ENCODE measurements at regions not wholly inside any gene's neighbourhood (a gene's known extent, or its start where the extent isn't known, plus 50 kb on each side); places are given as distances from the start of the nearest gene placed in this dataset.

GRCh38 chr16:60295451-60295850 lies 1561.3 kb upstream of the GOT2 start:
- DNase-seq: no peak
- Histone ChIP-seq H3K27ac (no peak overlapping the region), H3K9me3 (no peaks in the 10 kb centered on the region), H3K4me3 (no peak overlapping the region), H3K36me3 (no peaks in the 10 kb centered on the region), H3K4me1 (no peaks in the 10 kb centered on the region), H3K27me3 (no peaks in the 10 kb centered on the region)
- TF ChIP-seq EP300 (IDR thresholded peaks at IDR 0.05; ENCODE audit: low read depth) (no peak), POLR2A (IDR thresholded peaks at IDR 0.05) (no peak), POLR2AphosphoS5 (IDR thresholded peaks at IDR 0.05) (no peak), CTCF (IDR thresholded peaks at IDR 0.05) (no peak)
- intact Hi-C loops (cut with DNase I; ENCODE audit: low total_unique reads): no loop called here
- in situ Hi-C loops (cut with MboI; ENCODE audit: low pct_ligation_motif_present in 1 of 4, low pct_unique_long_range_greater_than_20kb in 1 of 4, low sequenced_read_pairs in 3 of 4): no loop called here
- WGBS, 2 donors (ENCODE audit: low coverage in 1 of 2): 60 to 67% methylated on average over 3 of the region's 3 CpGs

- in situ Hi-C loops (cut with MboI; ENCODE audit: low pct_ligation_motif_present in 1 of 4, low pct_unique_long_range_greater_than_20kb in 1 of 4, low sequenced_read_pairs in 3 of 4) (no loop called here), intact Hi-C loops (cut with DNase I; ENCODE audit: low total_unique reads) (no loop called here)
- no peaks in the 10 kb centered on the region for H3K9me3 ChIP-seq
- WGBS, 2 donors (ENCODE audit: low coverage in 1 of 2): 58 to 63% methylated on average over 1 of the region's 1 CpG
- no peaks in the 10 kb centered on the region for H3K27me3 ChIP-seq
- TF ChIP-seq POLR2A (IDR thresholded peaks at IDR 0.05) (no peak), POLR2AphosphoS5 (IDR thresholded peaks at IDR 0.05) (no peak), CTCF (IDR thresholded peaks at IDR 0.05) (no peak)
- DNase-seq: no peak
- no peaks in the 10 kb centered on the region for H3K4me1 ChIP-seq
- no peak overlapping the region for H3K27ac ChIP-seq
- no peaks in the 10 kb centered on the region for H3K36me3 ChIP-seq
- no peak overlapping the region for H3K4me3 ChIP-seq
Measured at GRCh38 chr16:60285794-60286193, 1551.7 kb upstream of the GOT2 start.

GRCh38 chr16:60279061-60279665 lies 1545.0 kb upstream of the GOT2 start:
- H3K27me3 ChIP-seq: no peaks in the 10 kb centered on the region
- no peak for DNase-seq
- no peak for TF ChIP-seq POLR2AphosphoS5 (IDR thresholded peaks at IDR 0.05)
- no peak for TF ChIP-seq EP300 (IDR thresholded peaks at IDR 0.05; ENCODE audit: low read depth)
- no peak for TF ChIP-seq POLR2A (IDR thresholded peaks at IDR 0.05)
- TF ChIP-seq CTCF (IDR thresholded peaks at IDR 0.05): no peak
- intact Hi-C loops (cut with DNase I; ENCODE audit: low total_unique reads) (no loop called here), in situ Hi-C loops (cut with MboI; ENCODE audit: low pct_ligation_motif_present in 1 of 4, low pct_unique_long_range_greater_than_20kb in 1 of 4, low sequenced_read_pairs in 3 of 4) (no loop called here)
- H3K9me3 ChIP-seq: no peaks in the 10 kb centered on the region
- H3K4me1 ChIP-seq: no peaks in the 10 kb centered on the region
- WGBS, 2 donors (ENCODE audit: low coverage in 1 of 2): 76 to 87% methylated on average over 8 to 11 of the region's 11 CpGs
- no peak overlapping the region for H3K4me3 ChIP-seq
- H3K36me3 ChIP-seq: no peaks in the 10 kb centered on the region
- H3K27ac ChIP-seq: no peak overlapping the region

- DNase-seq: no peak
- no peaks in the 10 kb centered on the region for H3K9me3 ChIP-seq
- no peaks in the 10 kb centered on the region for H3K27me3 ChIP-seq
- 74 to 76% methylated on average over 2 of the region's 2 CpGs for WGBS, 2 donors (ENCODE audit: low coverage in 1 of 2)
- intact Hi-C loops (cut with DNase I; ENCODE audit: low total_unique reads): no loop called here
- no peak for TF ChIP-seq CTCF (IDR thresholded peaks at IDR 0.05)
- TF ChIP-seq POLR2A (IDR thresholded peaks at IDR 0.05): no peak
- no peak for TF ChIP-seq POLR2AphosphoS5 (IDR thresholded peaks at IDR 0.05)
- no peak for TF ChIP-seq EP300 (IDR thresholded peaks at IDR 0.05; ENCODE audit: low read depth)
- H3K4me1 ChIP-seq: no peaks in the 10 kb centered on the region
- no peak overlapping the region for H3K27ac ChIP-seq
- no peaks in the 10 kb centered on the region for H3K36me3 ChIP-seq
- in situ Hi-C loops (cut with MboI; ENCODE audit: low pct_ligation_motif_present in 1 of 4, low pct_unique_long_range_greater_than_20kb in 1 of 4, low sequenced_read_pairs in 3 of 4): no loop called here
- H3K4me3 ChIP-seq: no peak overlapping the region
Measured at GRCh38 chr16:60274431-60275019, 1540.4 kb upstream of the GOT2 start.
